DMS53 treated with DMSO at 0.1 percent for 48 hours (cell line): ENCODE measurements at regions not wholly inside any gene's neighbourhood (a gene's known extent, or its start where the extent isn't known, plus 50 kb on each side); places are given as distances from the start of the nearest gene placed in this dataset.
A peak's percentile ranks its signal among the peaks of the same experiment; 100 is the strongest.

Experiments used
- DNase-seq: peaks from one replicate; lab custom pipeline; 2025; ENCODE audit not compliant: unreplicated experiment; lab: John Stamatoyannopoulos, UW

DNA sequence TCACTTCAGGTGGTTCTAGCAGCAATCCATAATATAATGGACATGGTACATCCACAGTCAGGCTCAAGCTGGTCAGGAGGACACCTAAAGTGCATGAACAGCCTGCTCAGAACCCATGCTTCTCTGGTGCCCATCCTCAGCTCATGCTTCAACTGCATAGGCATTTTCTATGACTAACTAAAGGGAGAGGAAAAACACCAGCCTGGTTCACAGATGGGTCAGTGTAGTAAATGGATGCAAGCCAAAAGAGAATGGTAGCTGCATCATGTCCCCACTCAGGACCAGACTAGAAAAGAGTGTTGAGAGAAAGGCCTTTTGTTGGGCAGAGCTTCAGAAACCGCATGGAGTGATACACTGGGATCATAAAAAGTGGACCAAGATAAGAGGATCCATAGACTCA, 556.6 kb downstream of the TLE1 start:
- no peak for DNase-seq

DNA sequence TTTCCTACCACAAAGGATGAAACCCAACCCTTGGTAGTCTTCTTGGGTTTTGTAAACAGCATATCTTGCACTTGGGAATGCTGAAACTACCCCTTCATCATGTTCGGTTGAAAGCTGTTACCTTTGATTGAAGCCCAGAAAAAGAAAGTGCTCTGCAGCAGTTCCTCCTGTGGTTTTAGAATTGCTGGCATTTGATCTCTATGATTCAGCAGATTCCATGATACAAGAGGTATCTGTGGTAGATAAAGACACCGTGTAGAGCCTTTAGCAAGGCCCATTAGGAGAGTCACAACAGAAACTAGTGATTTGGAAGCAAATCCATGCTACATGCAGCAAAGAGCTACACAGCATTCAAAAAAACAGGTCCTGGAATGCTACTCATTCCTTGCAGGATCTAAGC, 557.0 kb downstream of the TLE1 start:
- no peak for DNase-seq

DNA sequence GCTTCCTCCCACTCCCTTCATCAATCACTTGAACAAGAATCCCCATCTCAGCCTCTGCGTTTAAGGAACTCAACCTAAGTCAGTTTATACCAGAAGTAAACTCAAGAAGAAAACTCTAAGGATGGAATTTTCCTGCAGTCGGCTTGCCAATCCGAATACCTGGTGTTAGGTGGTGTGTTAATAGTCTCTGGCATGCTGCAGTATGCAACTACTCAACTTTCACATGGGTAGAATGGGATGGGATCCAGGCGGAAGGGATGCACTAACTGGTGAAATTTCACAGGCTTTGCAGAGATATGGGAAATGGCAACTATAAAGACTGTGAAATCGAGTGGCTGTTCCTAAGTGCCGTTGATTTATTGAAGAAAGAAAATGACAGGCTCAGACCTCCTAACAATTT, 560.6 kb downstream of the TLE1 start:
- DNase-seq: no peak

DNA sequence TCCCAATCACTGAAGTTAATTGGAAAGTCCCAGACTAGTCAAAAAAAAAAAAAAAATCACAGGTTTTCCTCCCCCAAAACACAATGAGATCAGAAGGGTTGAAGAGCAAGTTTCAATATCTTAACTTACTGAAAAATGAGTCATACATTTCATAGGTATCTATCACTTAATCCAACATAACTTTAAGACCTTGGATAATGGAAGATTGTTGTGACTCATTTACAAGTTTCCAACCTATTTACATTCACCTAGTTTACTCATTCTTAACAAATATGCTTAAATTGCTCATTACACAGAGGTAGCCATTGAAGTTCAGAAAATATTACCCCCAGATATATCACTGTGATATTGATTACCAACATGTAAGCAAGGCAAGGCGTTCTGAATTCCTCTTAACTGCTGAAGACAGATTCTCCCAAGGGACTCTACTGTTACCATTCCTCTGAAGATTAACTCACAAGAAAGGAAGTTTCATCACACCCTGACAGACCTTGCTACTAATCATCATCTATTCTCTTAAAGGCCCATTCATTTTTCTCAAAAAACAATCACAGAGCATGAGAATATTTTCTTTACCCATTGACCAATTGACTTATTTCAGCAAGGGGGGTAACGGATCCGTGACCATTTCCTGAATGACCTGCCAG, 563.8 kb downstream of the TLE1 start:
- no peak for DNase-seq

DNA sequence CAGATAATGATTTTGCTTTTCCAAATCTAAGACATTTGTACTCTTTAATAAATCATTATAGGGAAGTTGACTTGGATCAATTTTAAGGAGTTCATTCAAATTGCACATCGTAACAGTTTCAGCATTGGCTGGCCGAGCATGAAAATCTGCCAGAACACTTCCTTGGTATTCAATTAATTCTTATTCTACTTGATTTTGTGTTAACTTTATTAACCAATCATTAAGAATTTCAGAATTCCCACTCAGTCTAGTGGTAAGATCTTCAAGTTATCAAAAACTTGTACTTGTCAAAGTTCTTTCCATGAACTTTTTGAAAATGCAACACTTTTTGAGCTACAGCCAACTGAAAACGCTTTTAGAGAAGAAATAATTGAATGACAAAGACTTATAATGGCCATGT, 565.8 kb downstream of the TLE1 start:
- no peak for DNase-seq

DNA sequence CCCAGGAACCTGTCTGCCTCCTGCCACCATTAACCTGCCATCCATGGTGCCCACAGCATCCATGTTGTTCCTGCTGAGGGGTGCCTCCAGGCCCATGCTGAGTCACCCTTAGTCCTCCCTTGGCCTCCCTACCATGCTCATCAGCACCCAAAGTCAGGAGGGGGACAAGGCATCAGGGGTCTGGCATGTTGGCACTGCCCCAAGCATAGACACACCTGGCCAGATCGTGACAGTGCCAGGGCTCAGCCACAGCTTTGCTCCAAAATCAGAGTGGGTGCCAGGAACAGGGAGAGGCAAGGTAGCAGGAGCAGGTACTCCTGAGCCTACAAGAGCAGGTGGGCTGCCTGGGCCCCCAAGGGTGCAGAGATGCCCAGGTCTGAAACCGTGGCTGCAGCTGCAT, 566.6 kb downstream of the TLE1 start:
- DNase-seq: no peak

DNA sequence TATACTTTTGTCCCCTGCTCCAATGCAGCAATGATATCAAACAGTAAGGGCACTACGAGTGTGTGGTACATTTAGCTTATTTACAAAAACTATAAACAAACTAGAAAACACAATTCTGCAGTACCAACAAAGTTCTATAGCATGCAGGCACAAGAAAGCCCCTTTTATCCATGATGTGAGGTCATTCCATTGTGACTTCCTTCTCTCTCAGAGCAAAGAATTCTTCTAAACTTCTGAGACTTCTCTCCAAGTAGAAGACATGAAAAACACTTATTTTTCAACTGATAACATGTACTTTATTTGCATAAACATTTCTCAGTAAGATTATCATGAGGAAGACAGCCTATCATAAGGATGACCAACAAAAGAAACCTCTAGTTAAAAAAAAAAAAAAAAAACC, 569.8 kb downstream of the TLE1 start:
- DNase-seq: no peak

DNA sequence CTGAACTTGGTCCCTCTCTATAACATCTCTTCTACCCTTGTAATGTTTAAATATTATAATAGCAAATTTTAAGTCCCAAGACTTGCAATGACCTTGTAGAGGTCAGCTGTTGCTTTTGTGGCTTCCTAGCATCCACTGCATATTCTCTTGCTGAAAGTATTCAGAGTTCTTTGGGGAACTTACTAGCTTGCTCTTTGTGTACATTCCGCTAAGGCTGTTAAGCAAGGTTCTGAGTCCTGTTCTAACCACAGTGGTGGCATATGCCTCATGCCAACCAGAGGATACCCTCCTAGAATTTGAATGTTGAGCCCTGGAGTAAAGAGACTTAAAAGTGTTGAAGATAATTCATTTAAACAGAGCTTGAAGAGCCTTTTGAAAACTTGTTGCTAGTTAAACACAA, 570.9 kb downstream of the TLE1 start:
- no peak for DNase-seq

DNA sequence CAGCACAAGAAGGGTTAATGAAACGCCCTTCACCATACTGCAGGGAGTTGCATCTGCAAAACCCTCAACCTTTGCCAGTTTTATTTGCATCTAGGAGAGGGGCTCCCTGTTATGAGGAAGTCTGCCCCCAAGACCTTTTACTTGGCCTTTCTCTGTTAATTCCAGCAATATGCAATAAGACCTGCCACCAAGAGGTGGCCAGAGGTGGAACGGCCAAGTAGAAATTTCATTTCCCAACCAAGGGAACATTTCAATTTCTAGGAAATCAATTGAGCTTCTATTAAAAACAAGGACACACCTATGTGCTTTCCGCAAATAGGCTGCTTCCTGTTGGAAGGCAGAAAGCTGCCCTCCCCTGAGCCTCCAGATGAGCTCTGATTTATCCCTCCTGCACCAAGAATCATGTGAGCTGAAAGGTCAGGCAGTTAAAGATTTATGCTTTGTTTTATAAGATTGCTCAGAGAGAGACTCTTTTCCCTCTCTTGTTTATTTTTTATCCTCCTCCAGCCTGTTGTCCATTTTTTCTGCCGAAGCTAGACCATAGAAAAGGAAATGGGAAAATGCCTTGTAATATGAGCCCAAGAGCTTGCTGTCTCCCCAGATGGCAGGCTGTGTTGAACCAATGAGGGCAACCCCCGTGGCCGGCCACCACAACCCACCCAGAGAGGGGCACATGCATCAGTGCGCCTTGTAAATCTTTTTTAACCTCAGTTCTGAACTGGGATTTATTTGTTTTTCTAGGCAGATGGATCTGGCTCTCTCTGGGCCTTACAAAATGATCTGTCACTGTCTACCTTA, 572.8 kb downstream of the TLE1 start:
- DNase-seq: no peak

DNA sequence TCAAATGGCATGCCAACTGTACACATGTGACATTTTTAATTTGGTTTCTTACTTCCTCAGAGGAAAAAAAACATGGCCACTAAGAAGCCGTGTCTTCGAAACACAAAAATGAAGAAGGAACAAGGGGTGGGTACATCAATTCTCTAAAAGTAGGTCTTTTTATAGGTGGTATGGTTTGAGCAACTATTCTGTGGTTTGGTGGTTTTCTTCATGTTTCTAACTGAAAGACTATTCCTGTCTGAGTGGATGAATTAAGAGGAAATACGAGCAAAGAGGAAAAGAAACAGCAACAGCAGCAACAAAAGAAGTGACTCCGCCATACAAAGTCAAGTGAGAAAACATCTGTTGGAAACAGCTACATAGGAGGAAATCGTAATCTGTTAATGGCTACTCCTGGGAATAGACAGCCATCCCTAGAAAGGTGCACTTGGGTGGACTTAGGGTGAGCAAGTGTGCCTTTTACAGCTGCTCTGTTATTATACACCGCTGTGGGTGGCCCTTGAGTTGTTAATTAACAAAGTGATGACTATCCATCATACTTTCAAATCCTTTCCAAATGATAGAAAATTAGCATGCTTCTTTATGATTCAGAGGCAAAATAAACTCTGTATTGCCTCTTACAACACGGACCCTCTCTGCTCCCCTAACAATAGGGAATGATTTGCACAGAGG, 575.8 kb downstream of the TLE1 start:
- DNase-seq: no peak

DNA sequence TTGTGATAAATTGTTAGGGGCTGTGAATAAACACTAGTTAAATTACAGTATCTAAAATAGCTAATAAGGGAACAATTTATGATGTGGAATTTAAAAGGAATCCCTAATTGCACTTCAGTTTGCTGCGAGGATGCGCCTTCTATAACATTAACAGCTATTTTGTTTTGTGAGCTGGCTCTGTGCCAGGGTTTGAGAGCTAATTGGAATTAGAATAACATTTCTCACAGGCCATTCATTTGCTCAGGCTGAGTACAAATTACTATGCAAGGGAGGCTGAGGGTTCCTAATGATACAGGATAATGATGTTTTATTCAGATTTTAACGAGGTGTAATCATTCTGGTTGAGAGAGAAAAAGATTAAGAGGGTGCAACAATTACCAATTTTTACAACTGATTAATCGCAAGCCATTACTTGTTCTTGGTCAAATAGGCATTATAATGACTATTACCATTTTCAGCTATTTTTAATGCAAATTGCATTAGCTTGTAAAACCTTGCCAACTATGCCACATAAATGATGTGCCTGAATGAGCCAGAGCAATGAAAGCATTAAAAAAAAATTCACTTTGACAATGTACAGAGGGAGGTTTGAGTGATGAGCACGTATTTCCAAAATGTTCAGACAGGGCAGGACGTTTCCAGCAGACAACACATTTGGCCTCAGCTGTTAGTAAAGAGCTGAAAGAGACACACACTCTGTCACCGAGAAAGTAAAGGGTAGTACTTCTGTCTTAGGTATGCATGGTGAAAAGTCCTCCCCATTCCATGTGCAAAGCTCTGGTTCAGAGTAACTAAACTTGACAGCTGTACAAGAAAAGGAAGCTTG, 576.5 kb downstream of the TLE1 start:
- no peak for DNase-seq

DNA sequence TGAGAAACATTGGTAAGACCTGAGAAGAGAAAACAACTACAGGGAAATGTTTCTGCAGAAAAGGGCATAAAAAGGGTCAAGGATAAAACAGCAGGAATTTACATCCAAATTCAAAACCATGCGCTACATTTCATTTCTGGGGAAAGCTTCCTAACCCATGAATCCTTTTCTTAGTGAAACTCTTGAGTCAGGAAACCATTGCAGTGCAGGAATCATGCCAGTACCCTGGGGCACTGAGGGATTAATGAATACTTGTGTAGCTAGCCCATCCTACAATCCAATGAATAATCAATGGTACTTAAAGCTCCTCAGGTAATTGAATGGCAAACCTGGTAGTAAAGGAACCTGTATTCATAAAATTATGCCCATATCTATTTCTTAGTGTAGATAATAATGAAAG, 580.5 kb downstream of the TLE1 start:
- no peak for DNase-seq

DNA sequence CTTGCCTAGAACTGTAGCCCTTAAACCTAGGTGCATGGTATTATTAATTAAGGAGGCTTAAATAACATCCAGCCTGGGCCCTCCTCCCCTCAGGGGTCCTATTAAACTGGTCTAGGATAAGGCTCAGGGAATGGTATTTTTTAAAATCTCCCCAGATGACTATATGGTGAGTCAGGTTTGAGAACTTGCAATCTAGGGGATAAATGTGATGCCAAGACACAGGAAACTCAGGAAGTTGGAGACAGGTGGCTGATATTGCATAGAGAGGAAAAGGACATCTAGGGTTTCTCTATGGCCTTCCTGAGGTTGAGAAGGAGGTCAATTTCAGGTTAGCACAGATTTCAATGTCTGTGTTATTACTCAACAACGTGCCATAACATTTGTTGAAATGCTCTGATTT, 581.0 kb downstream of the TLE1 start:
- DNase-seq: no peak

DNA sequence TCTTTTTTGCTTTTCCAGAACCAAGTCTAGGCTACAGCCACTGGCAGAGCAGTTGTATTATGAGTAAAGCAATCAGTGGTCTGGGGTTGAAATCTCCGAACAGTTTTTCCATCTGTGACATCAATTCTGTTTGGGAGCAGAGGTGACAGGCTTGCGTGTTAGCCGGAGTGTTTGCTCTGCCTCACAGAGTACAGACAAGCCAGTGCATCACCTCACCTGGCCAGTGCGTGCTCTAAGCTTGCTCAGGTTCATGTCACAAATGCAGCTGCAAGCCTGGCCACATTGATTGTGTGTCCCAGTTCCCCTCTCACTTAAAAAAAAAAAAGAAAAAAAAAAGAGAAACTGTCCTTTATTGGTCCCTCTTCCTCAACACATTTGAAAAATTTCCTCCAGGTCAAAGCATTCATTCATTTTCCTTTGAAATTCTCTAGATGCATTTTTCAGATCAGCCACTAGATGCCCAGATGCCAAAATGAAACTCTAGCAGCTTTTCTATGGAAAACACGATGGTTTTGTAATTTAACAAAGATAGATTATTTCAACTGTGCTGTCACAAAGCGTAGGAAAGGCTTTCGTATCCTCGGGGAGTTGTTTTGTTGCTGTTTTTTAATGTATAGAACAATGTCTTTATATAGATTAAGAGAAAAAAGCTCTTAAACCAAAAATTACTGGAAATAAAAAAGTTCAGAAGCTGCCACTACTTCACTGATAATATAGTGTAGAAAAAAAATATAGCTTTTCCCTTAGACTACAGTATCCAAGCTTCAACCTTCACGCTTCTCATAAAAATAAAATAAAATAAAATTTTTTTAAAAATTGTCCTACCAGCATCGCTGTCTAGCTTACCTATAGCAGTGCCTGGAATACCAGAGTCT, 585.5 kb downstream of the TLE1 start:
- peak; percentile 72 for DNase-seq

DNA sequence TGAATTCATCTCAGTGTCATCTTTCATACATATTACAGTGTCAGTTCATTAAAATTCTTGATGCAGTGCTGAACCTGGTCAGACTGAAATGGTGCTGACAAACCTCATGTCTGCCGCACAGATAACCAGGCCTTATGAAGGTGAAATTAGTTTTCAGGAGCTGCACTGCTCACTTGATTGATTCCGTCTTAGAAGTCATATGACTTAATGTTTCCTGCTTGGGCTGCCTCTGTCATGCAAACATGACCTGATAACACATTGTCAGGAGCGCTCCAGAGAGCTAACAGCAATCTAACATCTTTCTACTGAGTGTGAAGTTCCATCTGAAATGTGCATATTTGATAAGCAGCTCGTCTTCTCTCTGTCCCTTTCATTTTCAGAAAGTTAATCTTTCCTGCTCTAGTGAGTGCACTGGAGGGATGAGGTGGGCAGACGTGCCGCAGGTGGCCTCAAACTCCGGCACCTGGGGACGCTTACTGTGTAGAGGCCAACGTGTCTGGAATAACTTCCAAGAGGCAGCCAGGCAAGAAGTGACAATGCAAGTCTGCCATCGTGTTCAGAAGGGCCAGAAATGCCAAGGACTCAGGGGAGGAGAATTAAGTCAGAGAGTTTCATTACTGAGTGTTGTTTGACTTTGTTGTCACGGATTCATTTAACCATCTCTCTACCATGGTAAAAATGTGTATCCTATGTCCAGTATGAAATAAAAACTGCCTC, 592.1 kb downstream of the TLE1 start:
- no peak for DNase-seq

DNA sequence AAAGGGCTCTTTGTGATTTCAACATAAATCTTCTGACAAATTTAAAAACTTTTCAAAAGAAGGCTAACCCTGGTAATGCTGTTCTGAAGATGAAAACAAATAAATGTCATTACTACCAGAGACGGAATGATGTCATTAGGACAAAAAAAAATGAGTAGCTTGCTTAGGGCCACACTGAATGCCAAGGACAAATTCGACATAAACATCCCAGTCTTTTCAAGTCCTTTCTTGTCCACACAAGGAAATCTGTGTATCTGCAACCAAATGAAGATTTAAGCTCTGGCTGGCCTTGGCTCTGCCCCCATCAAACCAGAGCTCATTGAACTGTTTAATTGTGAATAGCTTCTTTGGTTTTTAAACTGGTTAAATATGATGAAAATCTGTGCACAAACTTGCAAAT, 592.7 kb downstream of the TLE1 start:
- DNase-seq: no peak

DNA sequence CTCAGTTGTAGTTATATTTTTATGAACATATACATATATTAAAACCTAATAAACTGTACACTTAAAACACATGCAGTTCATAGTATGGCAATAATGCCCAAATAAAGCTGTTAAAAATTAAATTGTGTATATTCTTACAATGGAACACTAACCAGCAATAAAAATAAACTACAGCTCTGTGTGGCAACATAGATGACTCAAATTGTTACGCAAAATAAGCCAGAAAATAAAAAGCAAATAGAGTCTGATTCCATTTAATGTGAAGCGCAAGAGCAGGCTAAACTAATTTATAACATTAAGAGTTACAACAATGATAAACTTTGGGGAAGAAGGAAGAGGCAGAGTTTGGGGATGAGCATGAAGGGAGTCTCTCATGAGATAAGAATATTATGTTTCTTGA, 597.3 kb downstream of the TLE1 start:
- no peak for DNase-seq

DNA sequence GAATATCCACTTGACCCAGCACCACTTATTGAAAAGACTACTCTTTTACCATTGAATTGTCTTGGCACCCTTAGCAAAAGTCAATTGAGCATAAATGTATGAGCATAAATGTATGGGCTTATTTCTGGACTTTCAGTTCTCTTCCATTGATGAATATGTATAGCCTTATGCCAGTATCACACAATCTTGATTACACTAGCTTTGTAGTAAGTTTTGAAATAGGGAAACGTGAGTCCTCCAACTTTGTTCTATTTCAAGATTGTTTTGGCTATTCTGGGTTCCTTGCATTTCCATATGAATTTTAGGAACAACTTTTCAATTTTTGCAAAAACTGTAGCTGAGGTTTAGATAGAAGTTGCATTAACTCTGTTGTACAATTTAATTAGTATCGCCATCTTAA, 601.0 kb downstream of the TLE1 start:
- no peak for DNase-seq

DNA sequence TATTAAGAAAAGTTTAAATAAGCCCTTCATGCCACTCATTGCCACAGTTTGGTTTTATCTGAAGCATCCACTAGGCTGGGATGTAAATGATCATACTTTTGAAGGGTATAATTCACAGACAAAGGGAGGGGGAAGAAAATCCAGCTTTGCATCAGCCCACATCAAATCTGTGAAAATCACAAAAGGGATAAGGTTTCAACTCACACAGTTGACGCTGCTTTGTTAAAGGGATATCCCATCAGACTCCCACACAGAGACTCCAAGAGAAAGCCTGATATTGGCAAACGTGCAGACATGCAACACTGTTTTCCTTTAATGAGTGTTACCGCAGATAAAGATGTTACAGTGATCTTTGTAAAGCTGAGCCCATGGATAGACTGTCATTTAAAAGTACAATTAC, 602.9 kb downstream of the TLE1 start:
- DNase-seq: no peak
